Spleen (tissue), 11 donors: ENCODE measurements at regions not wholly inside any gene's neighbourhood (a gene's known extent, or its start where the extent isn't known, plus 50 kb on each side); places are given as distances from the start of the nearest gene placed in this dataset.
"Not testable (repeated sequence)": the region's sequence is repeated elsewhere in the genome, so short reads cannot be mapped to it uniquely, and the experiment has no call there.

Experiments used
- DNase-seq: peaks from one replicate; pipeline ENCODE4 v3.0.0-alpha.2; 2020
- H3K27ac ChIP-seq, 8 donors: fragments of 200-600 bp; sonication (generic) in 7 of 8; 1 replicate in 4 of 8; 2 replicates in 4 of 8; pipeline versions ENCODE4 v1.5.0 to v1.8.0; 2016 to 2021; ENCODE audit warnings: inconsistent platforms in 4 of 8, mild to moderate bottlenecking in 4 of 8, moderate library complexity in 1 of 8
- H3K27me3 ChIP-seq, 7 donors: fragments of 200-600 bp; sonication (generic) in 6 of 7; replicated peaks in 1 of 7; 1 replicate in 4 of 7; 2 replicates in 3 of 7; pipeline versions ENCODE4 v1.5.0 to v1.8.0; 2016 to 2021; ENCODE audit warnings: inconsistent platforms in 3 of 7, mild to moderate bottlenecking in 1 of 7
- H3K36me3 ChIP-seq, 6 donors: fragments of 200-600 bp; sonication (generic) in 5 of 6; 1 replicate in 4 of 6; 2 replicates in 2 of 6; pipeline versions ENCODE4 v1.5.0 to v1.8.0; 2016 to 2021; ENCODE audit warnings: inconsistent platforms in 2 of 6
- H3K4me1 ChIP-seq, 6 donors: fragments of 200-600 bp; sonication (generic) in 5 of 6; 1 replicate in 3 of 6; 2 replicates in 3 of 6; pipeline versions ENCODE4 v1.5.0 to v1.8.0; 2016 to 2021; ENCODE audit warnings: inconsistent platforms in 3 of 6
- H3K4me3 ChIP-seq, 8 donors: fragments of 200-600 bp; sonication (generic) in 7 of 8; 1 replicate in 4 of 8; 2 replicates in 4 of 8; pipeline versions ENCODE4 v1.5.0 to v1.8.0; 2016 to 2021; ENCODE audit warnings: inconsistent platforms in 4 of 8, mild to moderate bottlenecking in 4 of 8, moderate library complexity in 2 of 8
- H3K9me3 ChIP-seq, 8 donors: fragments of 200-600 bp; sonication (generic) in 7 of 8; 1 replicate in 4 of 8; 2 replicates in 4 of 8; pipeline versions ENCODE4 v1.5.0 to v1.8.0; 2016 to 2021; ENCODE audit warnings: inconsistent platforms in 4 of 8
- CTCF ChIP-seq, 11 experiments: fragments of 200-600 bp in 7 of 11; fragments of 450-650 bp in 4 of 11; sonication (generic) in 4 of 11; IDR thresholded peaks in 8 of 11; conservative IDR thresholded peaks in 3 of 11; 1 replicate in 7 of 11; 2 replicates in 4 of 11; pipeline versions ENCODE4 v1.4.0 to v1.8.0; 2016 to 2021; ENCODE audit warnings: antibody characterized with exemption in 11 of 11, inconsistent platforms in 4 of 11, mild to moderate bottlenecking in 1 of 11
- POLR2A ChIP-seq, 3 donors: fragments of 450-650 bp; IDR thresholded peaks; one replicate each; pipeline ENCODE4 v1.5.1; 2017; ENCODE audit warnings: antibody characterized with exemption in 3 of 3, mild to moderate bottlenecking in 1 of 3
- POLR2AphosphoS5 ChIP-seq, 3 donors: sonication (generic); formaldehyde crosslinking; IDR thresholded peaks; one replicate each; pipeline ENCODE4 v1.5.1; 2017; ENCODE audit warnings: antibody characterized with exemption in 3 of 3
- WGBS, 5 donors: extraction: QIAGEN DNeasy Blood & Tissue Kit in 3 of 5; methylation state at CpG; one replicate each; pipeline versions ENCODE4 v1.1.5 to v1.1.7; 2013 to 2018; 5-methylcytosine and 5-hydroxymethylcytosine counted together
- intact Hi-C: fragments of 100-400 bp; cut with DNase I; formaldehyde crosslinking; loops from one replicate; pipeline ENCODE4 v1.15.0; 2023; ENCODE audit warnings: low total_unique reads
- donor health status: healthy with polysubstance abuse.
- donor health status: DM: no; HTN: no; CAD: no; lungs with moderate emphysema.
- donor health status: DM: no; HTN: no; CAD: no.
- donor health status: Bipolar disorder and iron deficiency.
- donor health status: healthy.
- donor health status: DM: no; HTN: no; CAD: no.
- donor health status: DM: yes; HTN: yes; CAD: no.

- DNase-seq, result no peak
- intact Hi-C loops, result no loop called here
- Histone ChIP-seq H3K36me3 (no peaks in the 10 kb centered on the region), H3K27me3 (no peaks in the 10 kb centered on the region), H3K4me1 (no peaks in the 10 kb centered on the region), H3K4me3 (no peak overlapping the region), H3K27ac (no peak overlapping the region), H3K9me3 (no peaks in the 10 kb centered on the region)
- TF ChIP-seq POLR2AphosphoS5 (IDR thresholded peaks at IDR 0.05) (no peak), POLR2A (IDR thresholded peaks at IDR 0.05) (no peak), CTCF (IDR thresholded peaks at IDR 0.05 in 8 of 11, conservative IDR thresholded peaks at IDR 0.05 in 3 of 11) (no peak)
- 71 to 88% (median 84%) methylated on average over 3 of the region's 3 CpGs for WGBS, 5 donors
Observed at GRCh38 chr12:19764408-19764807, 325.1 kb downstream of the AEBP2 start.

- no peaks in the 10 kb centered on the region for H3K4me1 ChIP-seq
- peaks cover 0 to 4% (median 0%) of the 10 kb centered on the region in 8 donors for H3K9me3 ChIP-seq
- H3K27ac ChIP-seq, result no peak overlapping the region
- intact Hi-C loops, result no loop called here
- no peaks in the 10 kb centered on the region for H3K27me3 ChIP-seq
- no peaks in the 10 kb centered on the region for H3K36me3 ChIP-seq
- 68 to 88% (median 79%) methylated on average over 2 of the region's 2 CpGs for WGBS, 5 donors
- DNase-seq, result no peak
- no peak for TF ChIP-seq POLR2A (IDR thresholded peaks at IDR 0.05)
- TF ChIP-seq POLR2AphosphoS5 (IDR thresholded peaks at IDR 0.05), result no peak
- TF ChIP-seq CTCF (IDR thresholded peaks at IDR 0.05 in 8 of 11, conservative IDR thresholded peaks at IDR 0.05 in 3 of 11), result no peak
- no peak overlapping the region for H3K4me3 ChIP-seq
Observed at GRCh38 chr12:19771858-19772257, 332.6 kb downstream of the AEBP2 start.

GRCh38 chr12:19772776-19773175 is 333.5 kb downstream of the AEBP2 start:
- Histone ChIP-seq H3K27me3 (no peaks in the 10 kb centered on the region), H3K27ac (no peak overlapping the region), H3K36me3 (no peaks in the 10 kb centered on the region), H3K9me3 (peaks cover 0 to 4% (median 0%) of the 10 kb centered on the region in 8 donors), H3K4me3 (no peak overlapping the region), H3K4me1 (no peaks in the 10 kb centered on the region)
- WGBS, 5 donors, result 91 to 95% (median 91%) methylated on average over 3 of the region's 3 CpGs
- intact Hi-C loops, result no loop called here
- DNase-seq, result no peak
- TF ChIP-seq CTCF (IDR thresholded peaks at IDR 0.05 in 8 of 11, conservative IDR thresholded peaks at IDR 0.05 in 3 of 11), result no peak
- TF ChIP-seq POLR2A (IDR thresholded peaks at IDR 0.05), result no peak
- TF ChIP-seq POLR2AphosphoS5 (IDR thresholded peaks at IDR 0.05), result no peak

- 92 to 95% (median 94%) methylated on average over 13 to 15 of the region's 15 CpGs for WGBS, 5 donors
- no peaks in the 10 kb centered on the region for H3K4me1 ChIP-seq
Observed at GRCh38 chr12:19775241-19775640, 335.9 kb downstream of the AEBP2 start.

GRCh38 chr12:19775976-19776375 is 336.7 kb downstream of the AEBP2 start:
- H3K36me3 ChIP-seq, intact Hi-C loops, H3K4me1 ChIP-seq, H3K9me3 ChIP-seq, DNase-seq, H3K27me3 ChIP-seq, H3K4me3 ChIP-seq, H3K27ac ChIP-seq: not testable (repeated sequence)
- WGBS, 5 donors, result 94 to 97% (median 95%) methylated on average over 19 of the region's 19 CpGs

More at GRCh38 chr12:19775241-19775640, 335.9 kb downstream of the AEBP2 start:
- Histone ChIP-seq H3K27ac (no peak overlapping the region), H3K9me3 (peaks cover 0 to 4% (median 0%) of the 10 kb centered on the region in 8 donors), H3K27me3 (no peaks in the 10 kb centered on the region), H3K4me3 (no peak overlapping the region), H3K36me3 (no peaks in the 10 kb centered on the region)
- no peak for TF ChIP-seq POLR2AphosphoS5 (IDR thresholded peaks at IDR 0.05)
- no peak for TF ChIP-seq POLR2A (IDR thresholded peaks at IDR 0.05)
- TF ChIP-seq CTCF (IDR thresholded peaks at IDR 0.05 in 8 of 11, conservative IDR thresholded peaks at IDR 0.05 in 3 of 11), result no peak
- intact Hi-C loops, result no loop called here
- no peak for DNase-seq
